Heart right ventricle (tissue), 16 donors: ENCODE measurements at regions not wholly inside any gene's neighbourhood (a gene's known extent, or its start where the extent isn't known, plus 50 kb on each side); places are given as distances from the start of the nearest gene placed in this dataset.
A peak's percentile ranks its signal among the peaks of the same experiment; 100 is the strongest.

Experiments used
- ATAC-seq, 8 donors: fragments of 200-7000 bp; cut with Tn5 transposase; one replicate each; pipeline ENCODE4 v1.9.1; 2020; ENCODE audit warnings: mild to moderate bottlenecking in 8 of 8, moderate library complexity in 8 of 8, moderate number of reproducible peaks in 1 of 8
- DNase-seq, 2 donors: peaks; one replicate each; pipeline ENCODE4 v3.0.0-alpha.2; 2020
- H3K27ac ChIP-seq, 10 donors: fragments of 200-600 bp; sonication (generic) in 2 of 10; one replicate each; pipeline versions ENCODE4 v1.5.0 to v1.8.0; 2020 to 2022; ENCODE audit warnings: mild to moderate bottlenecking in 3 of 10
- H3K27me3 ChIP-seq, 7 donors: fragments of 200-600 bp; one replicate each; pipeline ENCODE4 v1.8.0; 2021 to 2022; ENCODE audit warnings: mild to moderate bottlenecking in 2 of 7
- H3K36me3 ChIP-seq, 9 donors: fragments of 200-600 bp; sonication (generic) in 1 of 9; one replicate each; pipeline versions ENCODE4 v1.5.0 to v1.8.0; 2020 to 2022; ENCODE audit warnings: mild to moderate bottlenecking in 2 of 9
- H3K4me1 ChIP-seq, 9 donors: fragments of 200-600 bp; sonication (generic) in 1 of 9; one replicate each; pipeline versions ENCODE4 v1.5.0 to v1.8.0; 2020 to 2022; ENCODE audit warnings: mild to moderate bottlenecking in 4 of 9
- H3K4me3 ChIP-seq, 10 donors: fragments of 200-600 bp; sonication (generic) in 2 of 10; one replicate each; pipeline versions ENCODE4 v1.5.0 to v1.8.0; 2020 to 2022; ENCODE audit warnings: mild to moderate bottlenecking in 7 of 10, moderate library complexity in 2 of 10
- H3K9me3 ChIP-seq, 11 donors: fragments of 200-600 bp in 10 of 11; sonication (generic) in 2 of 11; one replicate each; pipeline versions ENCODE4 v1.5.0 to v1.8.0; 2013 to 2022; ENCODE audit warnings: mild to moderate bottlenecking in 2 of 11, control low read depth in 1 of 11, moderate library complexity in 1 of 11
- CTCF ChIP-seq, 9 donors: fragments of 200-600 bp; sonication (generic) in 2 of 9; IDR thresholded peaks; one replicate each; pipeline versions ENCODE4 v1.5.0 to v1.8.0; 2021 to 2022; ENCODE audit warnings: antibody characterized with exemption in 9 of 9, mild to moderate bottlenecking in 5 of 9, moderate library complexity in 1 of 9
- WGBS, 2 donors: extraction: QIAGEN DNeasy Blood & Tissue Kit; methylation state at CpG; one replicate each; pipeline ENCODE4 v1.1.7; 2013; ENCODE audit warnings: inconsistent platforms in 1 of 2; 5-methylcytosine and 5-hydroxymethylcytosine counted together
- intact Hi-C, 10 donors: fragments of 100-400 bp; cut with DNase I; formaldehyde crosslinking; loops; one replicate each; pipeline versions ENCODE4 v1.11.1 to v1.14.2; 2022
- donor health status: Arrhythmogenic right ventricular cardiomyopathy.
- donor health status: ischemic (EF 13 %, LVEDD 7.1; RV severe dilation, severe dysfunction).
- donor health status: healthy with polysubstance abuse.
- donor health status: DM: no; HTN: yes; CAD: no.
- donor health status: DM: no; HTN: no; CAD: no.
- donor health status: ischemic (EF 25% LVEDD 6.9; RV normal size, moderate dysfunction).
- donor health status: ischemic (EF 25% LVEDD 5.7; RV mildly dilated, moderate dysfunction).
- donor health status: healthy.
- donor health status: DM: yes; HTN: yes; CAD: no.
- donor health status: Ischemic cardiomyopathy.
- donor health status: ischemic (EF 35%, LVEDD 5.7; RV mildly dilated, moderate dysfunction).
- donor health status: nonischemic (EF 11% LVEDD 7.7; RV severe dilation, severe dysfunction).
- donor health status: DM: yes; HTN: yes; CAD: no.
- donor health status: PGD.
- donor health status: ischemic (EF 29% LVEDD 5.4; RV normal size, mild dysfunction).
- donor health status: nonischemic (EF 23%, LVEDD 6.1; RV moderate dilation, normal function).

- DNase-seq (no peak), ATAC-seq (peak in 1 of 8 donors; percentile 46)
- intact Hi-C loops = no loop called here
- TF ChIP-seq CTCF (IDR thresholded peaks at IDR 0.05) = no peak
- H3K4me3 ChIP-seq = no peak overlapping the region
- 46 to 47% methylated on average over 4 of the region's 4 CpGs for WGBS, 2 donors
- no peaks in the 10 kb centered on the region for H3K36me3 ChIP-seq
- no peaks in the 10 kb centered on the region for H3K9me3 ChIP-seq
- no peak overlapping the region for H3K27ac ChIP-seq
- H3K27me3 ChIP-seq = peaks cover 0 to 23% (median 13%) of the 10 kb centered on the region in 7 donors
- H3K4me1 ChIP-seq = no peaks in the 10 kb centered on the region
Observed at GRCh38 chr11:119493712-119494111, 70.7 kb upstream of the THY1 start.

GRCh38 chr11:119491753-119492510 is 69.0 kb upstream of the THY1 start:
- Histone ChIP-seq H3K27ac (no peak overlapping the region), H3K4me3 (no peak overlapping the region), H3K27me3 (peaks cover 0 to 24% (median 5%) of the 10 kb centered on the region in 7 donors), H3K4me1 (no peaks in the 10 kb centered on the region), H3K36me3 (no peaks in the 10 kb centered on the region), H3K9me3 (no peaks in the 10 kb centered on the region)
- DNase-seq (no peak), ATAC-seq (no peak)
- TF ChIP-seq CTCF (IDR thresholded peaks at IDR 0.05) = peak in 4 of 9 donors; percentile 5 to 27 (median 13)
- intact Hi-C loops = no loop called here
- 78% methylated on average over 17 of the region's 17 CpGs for WGBS, 2 donors

GRCh38 chr11:119490253-119491006 is 67.5 kb upstream of the THY1 start:
- Histone ChIP-seq H3K4me1 (no peaks in the 10 kb centered on the region), H3K27me3 (peaks cover 0 to 20% (median 0%) of the 10 kb centered on the region in 7 donors), H3K27ac (no peak overlapping the region), H3K4me3 (no peak overlapping the region), H3K36me3 (no peaks in the 10 kb centered on the region), H3K9me3 (no peaks in the 10 kb centered on the region)
- ATAC-seq (no peak), DNase-seq (no peak)
- intact Hi-C loops = no loop called here
- TF ChIP-seq CTCF (IDR thresholded peaks at IDR 0.05) = no peak
- 86 to 88% methylated on average over 24 of the region's 24 CpGs for WGBS, 2 donors

- ATAC-seq = no peak
- 86% methylated on average over 3 of the region's 3 CpGs for WGBS, 2 donors
- no peak for TF ChIP-seq CTCF (IDR thresholded peaks at IDR 0.05)
- DNase-seq = no peak
- Histone ChIP-seq H3K4me1 (no peaks in the 10 kb centered on the region), H3K36me3 (no peaks in the 10 kb centered on the region), H3K9me3 (no peaks in the 10 kb centered on the region), H3K27ac (no peak overlapping the region), H3K4me3 (no peak overlapping the region), H3K27me3 (peaks cover 0 to 20% (median 0%) of the 10 kb centered on the region in 7 donors)
- intact Hi-C loops = loop anchor here in 5 of 10 donors (10.0 kb wide), 6 partner anchors 46 to 616 kb away; partner anchors contain the start of gene NECTIN1 (in 2 of the 5)
Observed at GRCh38 chr11:119489087-119489486, 66.1 kb upstream of the THY1 start.
